ENCODE measurements at regions not wholly inside any gene's neighbourhood (a gene's known extent, or its start where the extent isn't known, plus 50 kb on each side); places are given as distances from the start of the nearest gene placed in this dataset.

DNA sequence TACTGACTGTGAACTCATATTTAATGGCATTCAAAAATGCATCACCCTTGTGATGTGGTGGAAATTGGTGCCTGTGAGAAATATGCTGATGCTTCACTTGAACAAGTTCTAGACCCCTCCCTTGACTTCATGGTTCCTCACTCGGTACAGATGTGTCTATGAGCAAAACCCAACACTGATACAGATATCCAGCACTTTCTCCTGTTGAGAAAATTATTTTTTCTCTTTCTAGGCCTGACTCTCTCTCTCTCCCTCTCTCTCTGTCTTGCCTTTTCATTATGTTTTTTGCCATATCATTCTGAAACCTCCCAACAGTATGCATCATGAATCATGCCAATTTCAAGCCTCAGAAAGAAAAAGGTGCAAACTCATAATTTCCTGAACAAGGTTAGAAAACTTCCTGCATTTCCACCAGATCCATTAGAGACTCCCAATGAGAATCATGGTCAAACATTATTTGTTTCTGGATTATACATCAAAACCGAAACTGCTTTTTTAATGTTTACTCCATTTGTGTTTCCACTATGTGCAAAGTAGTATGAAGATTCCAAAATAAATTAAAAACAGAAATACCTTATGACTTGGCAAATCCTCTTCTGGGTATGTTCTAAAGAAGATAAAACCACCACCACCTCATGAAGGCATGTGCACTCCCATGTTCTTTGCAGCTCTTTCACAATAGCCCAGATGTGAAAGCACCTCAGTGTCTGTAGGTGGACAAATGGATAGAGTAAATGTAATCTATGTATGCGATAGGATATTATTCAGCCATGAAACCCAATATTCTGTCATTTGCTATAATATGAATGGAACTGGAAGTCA is 543.6 kb downstream of the TMEM121 start:
- no peak overlapping the region for H3K4me2 ChIP-seq (ENCODE audit: insufficient read depth, low read length)
- H3K4me3 ChIP-seq (replicated peaks in 1 of 3; ENCODE audit: insufficient read depth in 1 of 3, low read depth in 1 of 3, low read length in 3 of 3), result no peak overlapping the region
- POLR2A ChIA-PET, result no interaction called here
- DNase-seq (ENCODE audit: low read depth, low spot score) (no peak), FAIRE-seq (no peak)
- CTCF ChIA-PET, result no interaction called here
- H3K79me2 ChIP-seq (ENCODE audit: control insufficient read depth, insufficient read depth, low read length), result no peaks in the 10 kb centered on the region
- BruUV-seq (replicated peaks), result no TSS peak
- H3K36me3 ChIP-seq (ENCODE audit: control insufficient read depth in 2 of 2, extremely low read depth in 1 of 2, insufficient read depth in 2 of 2, low read length in 2 of 2), result no peaks in the 10 kb centered on the region
- dilution Hi-C loops (cut with MboI; ENCODE audit: extremely low pct_ligation_motif_present, low sequenced_read_pairs), result no loop called here
- no peaks in the 10 kb centered on the region for H4K20me1 ChIP-seq (replicated peaks; ENCODE audit: control insufficient read depth, extremely low read depth, insufficient read depth, low read length)
- no peaks in the 10 kb centered on the region for H3K9me1 ChIP-seq (replicated peaks; ENCODE audit: control insufficient read depth, extremely low read depth, insufficient read depth, low read length)
- no peaks in the 10 kb centered on the region for H3K4me1 ChIP-seq (ENCODE audit: control insufficient read depth, extremely low read depth, insufficient read depth, low read length)
- no peak overlapping the region for H3K27ac ChIP-seq (ENCODE audit: insufficient read depth, low read depth, low read length)
- H2AFZ ChIP-seq (ENCODE audit: low read depth, low read length), result no peak overlapping the region
- no peaks in the 10 kb centered on the region for H3K9me3 ChIP-seq (replicated peaks; ENCODE audit: control insufficient read depth, insufficient read depth, low read length)
- intact Hi-C loops (cut with micrococcal nuclease), result no loop called here
- no peaks in the 10 kb centered on the region for H3K27me3 ChIP-seq (ENCODE audit: control insufficient read depth in 2 of 2, insufficient read depth in 2 of 2, low read length in 2 of 2)
- TF ChIP-seq MYC (IDR thresholded peaks at IDR 0.05; ENCODE audit: low read depth, low read length), result no peak
- TF ChIP-seq POLR2AphosphoS5 (IDR thresholded peaks at IDR 0.05; ENCODE audit: insufficient read depth, low read depth, low read length), result no peak
- TF ChIP-seq, protein P1, sequence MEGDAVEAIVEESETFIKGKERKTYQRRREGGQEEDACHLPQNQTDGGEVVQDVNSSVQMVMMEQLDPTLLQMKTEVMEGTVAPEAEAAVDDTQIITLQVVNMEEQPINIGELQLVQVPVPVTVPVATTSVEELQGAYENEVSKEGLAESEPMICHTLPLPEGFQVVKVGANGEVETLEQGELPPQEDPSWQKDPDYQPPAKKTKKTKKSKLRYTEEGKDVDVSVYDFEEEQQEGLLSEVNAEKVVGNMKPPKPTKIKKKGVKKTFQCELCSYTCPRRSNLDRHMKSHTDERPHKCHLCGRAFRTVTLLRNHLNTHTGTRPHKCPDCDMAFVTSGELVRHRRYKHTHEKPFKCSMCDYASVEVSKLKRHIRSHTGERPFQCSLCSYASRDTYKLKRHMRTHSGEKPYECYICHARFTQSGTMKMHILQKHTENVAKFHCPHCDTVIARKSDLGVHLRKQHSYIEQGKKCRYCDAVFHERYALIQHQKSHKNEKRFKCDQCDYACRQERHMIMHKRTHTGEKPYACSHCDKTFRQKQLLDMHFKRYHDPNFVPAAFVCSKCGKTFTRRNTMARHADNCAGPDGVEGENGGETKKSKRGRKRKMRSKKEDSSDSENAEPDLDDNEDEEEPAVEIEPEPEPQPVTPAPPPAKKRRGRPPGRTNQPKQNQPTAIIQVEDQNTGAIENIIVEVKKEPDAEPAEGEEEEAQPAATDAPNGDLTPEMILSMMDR (IDR thresholded peaks at IDR 0.05; ENCODE audit: extremely low read depth in 1 of 2, insufficient read depth in 1 of 2, low read depth in 1 of 2, low read length in 2 of 2), result no peak
- TF ChIP-seq JUN (IDR thresholded peaks at IDR 0.05; ENCODE audit: borderline replicate concordance, insufficient read depth, insufficient read length, low read depth), result no peak
- TF ChIP-seq, protein P2, sequence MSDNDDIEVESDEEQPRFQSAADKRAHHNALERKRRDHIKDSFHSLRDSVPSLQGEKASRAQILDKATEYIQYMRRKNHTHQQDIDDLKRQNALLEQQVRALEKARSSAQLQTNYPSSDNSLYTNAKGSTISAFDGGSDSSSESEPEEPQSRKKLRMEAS (IDR thresholded peaks at IDR 0.05; ENCODE audit: insufficient read depth, insufficient read length), result no peak
- no peak overlapping the region for H3K9ac ChIP-seq (replicated peaks; ENCODE audit: extremely low read depth, insufficient read depth, low read length)

Data from endothelial cell of umbilical vein (primary cell).